HUDEP-2 (cell line): ENCODE measurements at regions not wholly inside any gene's neighbourhood (a gene's known extent, or its start where the extent isn't known, plus 50 kb on each side); places are given as distances from the start of the nearest gene placed in this dataset.
"Not testable (repeated sequence)": the region's sequence is repeated elsewhere in the genome, so short reads cannot be mapped to it uniquely, and the experiment has no call there.

ENCODE experiments used
- DNase-seq, 76 experiments: peaks; one replicate each; lab custom pipeline; 2025; ENCODE audit not compliant: unreplicated experiment in 76 of 76; lab: John Stamatoyannopoulos, UW

GRCh38 chr11:115645631-115646317 is 141.6 kb upstream of the CADM1 start:
- no peak for DNase-seq

- no peak for DNase-seq
Measured at GRCh38 chr11:115644856-115645255, 140.6 kb upstream of the CADM1 start.

- no peak for DNase-seq
Measured at GRCh38 chr11:115643549-115644270, 139.5 kb upstream of the CADM1 start.

- DNase-seq = no peak
Measured at GRCh38 chr11:115642660-115643059, 138.4 kb upstream of the CADM1 start.

- no peak for DNase-seq
Measured at GRCh38 chr11:115637599-115638241, 133.5 kb upstream of the CADM1 start.

- no peak for DNase-seq
Measured at GRCh38 chr11:115636753-115637527, 132.7 kb upstream of the CADM1 start.

GRCh38 chr11:115633977-115634376 is 129.8 kb upstream of the CADM1 start:
- not testable (repeated sequence) for DNase-seq

- no peak for DNase-seq
Measured at GRCh38 chr11:115632061-115632460, 127.8 kb upstream of the CADM1 start.

GRCh38 chr11:115631609-115632008 is 127.4 kb upstream of the CADM1 start:
- no peak for DNase-seq

GRCh38 chr11:115630214-115630613 is 126.0 kb upstream of the CADM1 start:
- no peak for DNase-seq

- DNase-seq = no peak
Measured at GRCh38 chr11:115629456-115630015, 125.3 kb upstream of the CADM1 start.

- DNase-seq = no peak
Measured at GRCh38 chr11:115627666-115628460, 123.6 kb upstream of the CADM1 start.

GRCh38 chr11:115627071-115627470 is 122.9 kb upstream of the CADM1 start:
- DNase-seq = no peak

- DNase-seq = no peak
Measured at GRCh38 chr11:115626414-115626813, 122.2 kb upstream of the CADM1 start.

- DNase-seq = no peak
Measured at GRCh38 chr11:115625502-115625901, 121.3 kb upstream of the CADM1 start.

GRCh38 chr11:115624065-115624464 is 119.8 kb upstream of the CADM1 start:
- no peak for DNase-seq

GRCh38 chr11:115623021-115623451 is 118.8 kb upstream of the CADM1 start:
- DNase-seq = no peak

- no peak for DNase-seq
Measured at GRCh38 chr11:115618428-115618827, 114.2 kb upstream of the CADM1 start.

GRCh38 chr11:115617767-115618166 is 113.6 kb upstream of the CADM1 start:
- DNase-seq = no peak

GRCh38 chr11:115616971-115617370 is 112.8 kb upstream of the CADM1 start:
- no peak for DNase-seq
